Type B pancreatic cell (in vitro differentiated cells): ENCODE measurements at regions not wholly inside any gene's neighbourhood (a gene's known extent, or its start where the extent isn't known, plus 50 kb on each side); places are given as distances from the start of the nearest gene placed in this dataset.

ENCODE experiments used
- DNase-seq: peaks from one replicate; pipeline ENCODE4 v3.0.0; 2021; ENCODE audit warnings: mixed read lengths; ENCODE audit not compliant: unreplicated experiment; ENCODE audit errors: extremely low spot score
- H3K27ac Mint-ChIP-seq: 2 replicates; pipeline ENCODE4 v1.8.0; 2021; ENCODE audit warnings: mild to moderate bottlenecking, mixed read lengths
- H3K27me3 Mint-ChIP-seq: 2 replicates; pipeline ENCODE4 v1.8.0; 2021; ENCODE audit warnings: mixed read lengths
- H3K36me3 Mint-ChIP-seq: 2 replicates; pipeline ENCODE4 v1.8.0; 2021; ENCODE audit warnings: mixed read lengths
- H3K4me1 Mint-ChIP-seq: one replicate; pipeline ENCODE4 v1.8.0; 2021; ENCODE audit warnings: mixed read lengths; ENCODE audit not compliant: unreplicated experiment
- H3K4me3 Mint-ChIP-seq: 2 replicates; pipeline ENCODE4 v1.8.0; 2021; ENCODE audit warnings: mild to moderate bottlenecking, mixed read lengths
- H3K9me3 Mint-ChIP-seq: 2 replicates; pipeline ENCODE4 v1.8.0; 2021; ENCODE audit warnings: mixed read lengths
- CTCF ChIP-seq: fragments of 200-600 bp; sonication (generic); conservative IDR thresholded peaks from 2 replicates; pipeline ENCODE4 v1.5.0; 2021; ENCODE audit warnings: antibody characterized with exemption, mild to moderate bottlenecking

GRCh38 chr3:59326246-59327024 is 276.6 kb upstream of the CFAP20DC start:
- H3K36me3 Mint-ChIP-seq, result peaks cover 4% of the 10 kb centered on the region
- no peak overlapping the region for H3K27ac Mint-ChIP-seq
- DNase-seq, result no peak
- TF ChIP-seq CTCF, result peak; percentile 61
- no peak overlapping the region for H3K4me3 Mint-ChIP-seq
- H3K27me3 Mint-ChIP-seq, result peaks cover 3% of the 10 kb centered on the region
- peaks cover 11% of the 10 kb centered on the region for H3K4me1 Mint-ChIP-seq
- H3K9me3 Mint-ChIP-seq, result peaks cover 6% of the 10 kb centered on the region

DNA sequence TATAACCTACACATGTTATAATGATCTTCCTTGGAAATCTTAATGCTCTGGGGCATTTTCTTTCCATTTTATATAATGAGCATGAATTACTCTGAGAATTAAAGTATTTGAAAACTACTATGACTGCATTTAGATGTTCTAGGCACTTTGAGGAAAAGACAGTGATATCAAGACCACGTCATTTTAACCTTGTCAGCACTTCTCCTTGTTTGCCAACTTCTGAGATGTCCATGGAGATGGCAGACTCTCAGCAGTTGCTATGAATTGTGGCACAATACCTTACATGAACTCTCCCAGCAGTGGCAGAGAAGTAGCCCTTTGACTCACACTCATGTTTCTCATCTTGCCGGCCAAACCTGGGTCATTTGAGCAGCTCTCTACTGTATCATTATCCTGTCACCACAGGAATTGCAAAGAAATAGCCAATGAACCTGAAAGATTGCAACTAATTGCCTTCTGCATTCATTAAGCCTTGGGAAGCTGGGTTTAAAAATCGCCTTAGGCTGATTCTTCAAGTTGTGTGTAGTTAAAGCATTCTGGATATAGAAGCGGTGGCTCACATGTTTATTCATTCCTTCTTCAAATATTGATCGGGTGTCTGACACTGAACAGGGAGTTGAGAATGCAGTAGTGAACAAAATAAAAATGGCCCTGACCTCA is 272.2 kb upstream of the CFAP20DC start:
- H3K4me1 Mint-ChIP-seq, result peaks cover 20% of the 10 kb centered on the region
- H3K27ac Mint-ChIP-seq, result peak overlapping the region; percentile 19
- H3K4me3 Mint-ChIP-seq, result no peak overlapping the region
- no peak for DNase-seq
- peaks cover 4% of the 10 kb centered on the region for H3K36me3 Mint-ChIP-seq
- TF ChIP-seq CTCF, result no peak
- peaks cover 6% of the 10 kb centered on the region for H3K9me3 Mint-ChIP-seq
- peaks cover 3% of the 10 kb centered on the region for H3K27me3 Mint-ChIP-seq

DNA sequence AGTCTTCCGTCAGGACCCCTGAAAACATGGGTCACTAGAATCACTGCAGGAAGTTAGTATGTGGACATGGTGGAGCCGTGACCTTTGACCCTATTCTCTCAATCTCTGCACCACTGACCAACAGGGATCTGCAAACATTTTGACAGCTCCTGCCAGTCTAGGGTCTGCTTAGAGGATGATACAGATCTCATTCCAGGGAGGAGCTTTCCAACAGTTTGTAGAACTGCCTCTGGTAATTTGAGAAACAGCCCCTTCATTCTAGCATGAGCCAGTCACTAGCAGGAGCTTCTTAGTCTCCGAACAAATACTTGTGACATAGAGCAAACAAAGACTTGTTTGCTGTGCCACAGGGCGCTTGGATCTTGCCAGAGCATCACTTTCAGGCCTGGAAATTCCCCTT is 270.3 kb upstream of the CFAP20DC start:
- Mint-ChIP-seq H3K36me3 (no peaks in the 10 kb centered on the region), H3K27me3 (no peaks in the 10 kb centered on the region), H3K4me3 (no peak overlapping the region), H3K27ac (no peak overlapping the region), H3K4me1 (peaks cover 20% of the 10 kb centered on the region), H3K9me3 (no peaks in the 10 kb centered on the region)
- DNase-seq, result no peak
- no peak for TF ChIP-seq CTCF

GRCh38 chr3:59319442-59319841 is 269.6 kb upstream of the CFAP20DC start:
- DNase-seq, result no peak
- Mint-ChIP-seq H3K36me3 (no peaks in the 10 kb centered on the region), H3K27ac (no peak overlapping the region), H3K9me3 (no peaks in the 10 kb centered on the region), H3K4me3 (no peak overlapping the region), H3K4me1 (peaks cover 20% of the 10 kb centered on the region), H3K27me3 (no peaks in the 10 kb centered on the region)
- no peak for TF ChIP-seq CTCF

DNA sequence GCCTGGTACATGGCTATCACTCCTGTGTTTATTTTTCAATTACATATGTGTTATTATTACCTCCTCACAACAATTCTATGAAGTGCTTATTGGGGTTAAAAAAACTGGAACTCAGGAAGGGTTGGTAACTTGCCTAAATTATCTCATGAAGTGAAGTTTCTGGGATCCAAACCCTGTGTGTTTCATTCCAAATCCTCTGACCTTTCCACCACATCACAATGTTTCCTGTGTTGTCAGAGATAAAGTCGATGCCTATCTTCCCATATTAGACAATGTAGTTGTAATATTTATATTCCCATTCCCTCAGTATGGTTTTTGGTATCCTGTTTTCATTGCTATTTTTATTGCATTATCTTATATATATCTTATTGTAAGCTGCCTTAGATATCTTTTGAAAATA is 269.1 kb upstream of the CFAP20DC start:
- Mint-ChIP-seq H3K27me3 (no peaks in the 10 kb centered on the region), H3K36me3 (no peaks in the 10 kb centered on the region), H3K4me3 (no peak overlapping the region), H3K27ac (no peak overlapping the region), H3K9me3 (no peaks in the 10 kb centered on the region), H3K4me1 (peaks cover 20% of the 10 kb centered on the region)
- DNase-seq, result no peak
- no peak for TF ChIP-seq CTCF
